HL-60 (cell line): ENCODE measurements at regions not wholly inside any gene's neighbourhood (a gene's known extent, or its start where the extent isn't known, plus 50 kb on each side); places are given as distances from the start of the nearest gene placed in this dataset.

Experiments used
- GABPA ChIP-seq: IDR thresholded peaks from 2 replicates; pipeline ENCODE4 v1.6.1; 2012; ENCODE audit warnings: low read depth
- POLR2AphosphoS5 ChIP-seq: IDR thresholded peaks from 2 replicates; pipeline ENCODE4 v1.6.1; 2012; ENCODE audit warnings: low read depth
- TF ChIP-seq, protein P1 (sequence below): IDR thresholded peaks from one replicate; pipeline ENCODE4 v1.5.1; 2011; ENCODE audit warnings: low read length, control low read depth, inconsistent platforms; ENCODE audit not compliant: insufficient read depth

- TF ChIP-seq, protein P1, sequence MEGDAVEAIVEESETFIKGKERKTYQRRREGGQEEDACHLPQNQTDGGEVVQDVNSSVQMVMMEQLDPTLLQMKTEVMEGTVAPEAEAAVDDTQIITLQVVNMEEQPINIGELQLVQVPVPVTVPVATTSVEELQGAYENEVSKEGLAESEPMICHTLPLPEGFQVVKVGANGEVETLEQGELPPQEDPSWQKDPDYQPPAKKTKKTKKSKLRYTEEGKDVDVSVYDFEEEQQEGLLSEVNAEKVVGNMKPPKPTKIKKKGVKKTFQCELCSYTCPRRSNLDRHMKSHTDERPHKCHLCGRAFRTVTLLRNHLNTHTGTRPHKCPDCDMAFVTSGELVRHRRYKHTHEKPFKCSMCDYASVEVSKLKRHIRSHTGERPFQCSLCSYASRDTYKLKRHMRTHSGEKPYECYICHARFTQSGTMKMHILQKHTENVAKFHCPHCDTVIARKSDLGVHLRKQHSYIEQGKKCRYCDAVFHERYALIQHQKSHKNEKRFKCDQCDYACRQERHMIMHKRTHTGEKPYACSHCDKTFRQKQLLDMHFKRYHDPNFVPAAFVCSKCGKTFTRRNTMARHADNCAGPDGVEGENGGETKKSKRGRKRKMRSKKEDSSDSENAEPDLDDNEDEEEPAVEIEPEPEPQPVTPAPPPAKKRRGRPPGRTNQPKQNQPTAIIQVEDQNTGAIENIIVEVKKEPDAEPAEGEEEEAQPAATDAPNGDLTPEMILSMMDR, result no peak
- TF ChIP-seq POLR2AphosphoS5, result no peak
- no peak for TF ChIP-seq GABPA
Observed at GRCh38 chr4:138614398-138615142, 372.4 kb upstream of the SLC7A11 start.
